ENCODE measurements at regions not wholly inside any gene's neighbourhood (a gene's known extent, or its start where the extent isn't known, plus 50 kb on each side); places are given as distances from the start of the nearest gene placed in this dataset.
A peak's percentile ranks its signal among the peaks of the same experiment; 100 is the strongest.
"Not testable (repeated sequence)": the region's sequence is repeated elsewhere in the genome, so short reads cannot be mapped to it uniquely, and the experiment has no call there.

DNA sequence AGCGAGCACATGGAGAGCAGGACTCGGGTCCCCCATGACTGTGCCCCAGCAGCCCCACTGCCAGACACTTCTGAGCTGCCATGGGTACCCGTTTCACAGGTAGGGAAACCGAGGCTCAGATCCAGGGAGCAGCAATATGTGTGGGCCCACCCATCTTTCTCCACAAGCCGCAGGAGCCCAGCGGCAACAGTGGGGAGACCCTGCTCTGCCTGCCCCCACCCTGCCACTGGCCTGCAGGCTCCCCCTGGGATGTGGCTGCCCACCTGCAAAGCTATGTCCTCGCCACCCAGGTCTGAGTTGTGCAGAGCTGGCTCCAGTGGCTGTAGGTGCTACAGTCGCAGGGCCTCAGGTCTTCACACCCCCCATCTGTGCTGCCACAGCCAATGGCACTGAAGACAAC, 50.6 kb upstream of the C1QTNF9B start:
- DNase-seq (ENCODE audit: low spot score) = no peak

DNA sequence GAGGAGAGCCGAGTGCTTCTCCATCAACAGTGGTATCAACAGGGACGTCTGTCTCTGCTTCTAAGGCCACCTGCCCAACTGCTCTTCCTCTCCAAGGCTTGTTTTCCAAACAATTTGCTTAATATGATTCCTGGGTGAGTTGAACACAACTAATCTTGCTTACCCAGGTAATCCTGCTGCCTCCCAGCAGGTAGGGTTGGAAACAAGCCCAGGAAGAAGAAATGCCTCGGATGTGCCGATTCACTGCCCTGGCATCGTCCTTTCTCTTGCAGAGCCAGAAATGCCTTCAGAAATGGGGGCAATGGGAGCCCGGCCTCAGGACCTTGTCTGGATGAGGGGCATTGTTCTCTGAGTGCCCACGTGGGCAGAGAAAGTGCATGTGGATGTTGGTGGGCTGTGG, 51.9 kb upstream of the C1QTNF9B start:
- DNase-seq (ENCODE audit: low spot score) = no peak

DNA sequence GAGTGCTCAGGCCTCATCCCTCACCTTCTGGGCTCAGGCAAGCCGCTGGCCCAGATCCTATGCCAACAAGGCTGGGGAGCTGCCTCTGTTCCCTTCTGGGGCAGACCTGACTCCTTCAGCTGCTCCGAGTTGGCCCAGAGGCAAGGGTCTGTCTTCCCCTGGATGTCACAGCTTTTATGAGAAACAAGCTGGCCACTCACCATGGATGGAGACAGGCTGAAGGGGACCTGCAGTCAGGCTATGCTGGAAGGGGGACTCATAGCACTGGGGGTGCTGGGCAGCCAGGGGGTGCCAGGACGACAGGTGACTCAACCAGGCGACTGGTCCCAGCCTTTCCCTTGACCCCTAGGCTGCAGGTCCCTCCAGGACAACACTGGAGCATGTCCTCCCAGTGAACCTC, 52.4 kb upstream of the C1QTNF9B start:
- DNase-seq (ENCODE audit: low spot score) = no peak

DNA sequence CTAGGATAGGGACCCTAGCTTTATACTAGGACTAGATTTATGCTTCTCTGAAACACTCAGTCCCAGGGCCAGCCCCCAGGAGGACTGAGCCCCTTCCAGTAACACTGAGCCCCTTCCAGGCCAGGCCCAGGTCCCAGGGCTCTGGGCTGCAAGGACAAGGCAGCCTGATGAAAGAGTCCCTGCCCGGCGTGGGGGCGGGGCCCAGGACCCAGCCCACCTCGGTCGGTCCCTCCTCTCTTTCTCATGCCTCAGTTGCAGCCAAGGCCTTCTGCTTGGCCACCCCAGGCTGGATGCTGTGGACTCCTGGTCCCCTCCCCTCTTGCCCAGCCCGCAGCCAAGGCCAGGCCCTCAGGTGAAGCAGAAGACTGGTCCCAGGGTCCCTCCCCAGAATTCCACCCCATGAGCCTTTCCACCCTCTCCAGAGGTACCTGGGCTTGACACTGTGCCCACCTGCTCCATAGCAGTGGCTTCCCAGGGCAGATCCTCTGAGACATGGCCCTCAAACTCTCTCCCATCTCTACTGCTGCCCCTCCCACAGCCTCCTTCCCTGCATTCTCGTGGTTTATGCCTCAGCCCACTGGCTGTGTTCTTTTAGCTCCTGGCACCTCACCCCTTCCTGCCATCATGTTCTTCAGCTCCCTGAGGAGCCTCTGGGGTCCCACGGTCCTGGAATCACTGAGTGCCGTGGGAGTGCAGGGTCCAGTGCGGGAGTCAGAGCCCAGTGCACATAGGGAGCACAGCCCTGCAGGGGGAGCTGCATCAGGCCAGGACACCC, 53.6 kb upstream of the C1QTNF9B start:
- DNase-seq (ENCODE audit: low spot score) = no peak

DNA sequence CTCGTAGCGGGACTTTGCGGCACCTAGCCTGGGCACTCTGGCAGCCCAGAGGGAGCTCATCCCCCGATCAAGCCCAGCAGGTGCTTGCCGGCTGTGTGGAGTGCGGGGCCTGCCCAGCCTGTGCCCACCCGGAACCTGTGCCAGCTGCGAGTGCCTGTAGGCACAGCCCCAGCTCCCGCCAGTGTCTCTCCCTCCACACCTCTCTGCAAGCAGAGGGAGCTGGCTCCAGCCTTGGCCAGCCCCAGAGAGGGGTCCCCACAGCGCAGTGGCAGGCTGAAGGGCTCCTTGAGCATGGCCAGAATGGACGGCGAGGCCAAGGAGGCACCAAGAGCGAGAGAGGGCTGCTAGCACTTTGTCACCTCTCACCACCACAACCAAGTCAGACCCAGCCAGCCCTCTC, 55.5 kb upstream of the C1QTNF9B start:
- no peak for DNase-seq (ENCODE audit: low spot score)

DNA sequence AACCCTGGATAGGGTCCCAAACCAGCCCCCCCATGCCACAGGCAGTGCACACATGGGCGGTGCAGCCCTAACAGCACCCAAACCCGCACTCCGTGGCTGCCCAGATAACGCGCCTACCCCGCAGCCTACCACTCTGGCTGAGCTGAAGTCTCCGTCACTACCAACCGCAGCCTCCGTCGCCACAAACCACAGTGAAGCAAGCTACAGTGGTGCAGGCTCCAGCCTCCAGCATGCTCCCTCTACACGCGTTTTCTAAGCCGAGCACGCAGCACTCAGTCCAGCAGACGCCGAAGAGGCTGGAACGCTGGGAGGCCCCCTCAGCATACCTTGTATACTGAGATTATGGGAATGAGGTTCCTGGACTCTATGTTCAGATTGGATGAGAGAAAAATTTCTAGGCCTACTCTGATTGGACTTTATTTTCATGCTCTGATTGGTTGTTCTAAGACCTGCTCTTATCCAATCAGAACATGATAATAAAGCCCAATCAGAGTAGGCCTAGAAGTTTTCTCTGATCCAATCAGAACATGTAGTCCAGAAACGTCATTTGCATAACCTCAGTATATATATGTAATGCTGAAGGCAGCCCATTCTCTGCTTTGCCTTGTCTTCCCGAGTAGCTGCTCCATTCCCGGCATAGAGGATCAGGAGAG, 56.7 kb upstream of the C1QTNF9B start:
- no peak for DNase-seq (ENCODE audit: low spot score)

DNA sequence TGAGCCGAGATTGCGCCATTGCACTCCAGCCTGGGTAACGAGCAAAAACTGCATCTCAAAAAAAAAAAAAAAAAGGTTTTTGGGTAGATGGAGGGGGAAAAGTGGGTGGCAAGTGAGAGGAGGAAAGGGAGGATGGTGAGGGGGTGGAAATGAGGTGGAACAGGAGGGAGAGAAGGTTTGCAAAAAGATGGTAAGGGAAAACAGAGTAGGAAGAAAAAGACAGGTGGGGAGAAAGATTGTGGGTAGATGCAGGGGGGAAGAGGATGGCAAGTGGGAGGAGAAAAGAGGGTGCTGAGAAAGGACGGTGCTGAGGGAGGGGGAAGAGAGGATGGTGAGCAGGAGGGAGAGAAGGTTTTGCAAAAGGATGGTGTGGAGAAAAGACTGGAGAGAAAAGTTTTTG, 57.8 kb upstream of the C1QTNF9B start:
- no peak for DNase-seq (ENCODE audit: low spot score)

DNA sequence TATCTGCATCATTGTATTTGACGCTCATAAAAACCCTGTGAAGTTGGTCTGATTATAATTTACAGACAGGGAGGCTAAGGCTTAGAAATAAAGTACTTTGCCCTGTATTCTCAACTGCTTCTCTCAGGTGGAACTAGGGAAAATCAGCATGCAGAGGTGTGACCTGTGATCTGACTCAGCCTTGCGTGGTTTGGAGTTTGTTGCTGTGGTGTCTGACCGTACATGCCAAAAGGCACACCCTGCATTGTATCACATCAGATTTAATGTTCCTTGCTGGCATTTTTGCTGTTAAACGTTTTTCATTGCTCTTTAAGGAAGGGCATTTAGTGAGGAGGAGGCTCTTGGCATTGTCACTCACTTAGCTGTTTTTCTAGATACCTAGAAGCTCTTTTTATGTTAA, 58.8 kb upstream of the C1QTNF9B start:
- no peak for DNase-seq (ENCODE audit: low spot score)

DNA sequence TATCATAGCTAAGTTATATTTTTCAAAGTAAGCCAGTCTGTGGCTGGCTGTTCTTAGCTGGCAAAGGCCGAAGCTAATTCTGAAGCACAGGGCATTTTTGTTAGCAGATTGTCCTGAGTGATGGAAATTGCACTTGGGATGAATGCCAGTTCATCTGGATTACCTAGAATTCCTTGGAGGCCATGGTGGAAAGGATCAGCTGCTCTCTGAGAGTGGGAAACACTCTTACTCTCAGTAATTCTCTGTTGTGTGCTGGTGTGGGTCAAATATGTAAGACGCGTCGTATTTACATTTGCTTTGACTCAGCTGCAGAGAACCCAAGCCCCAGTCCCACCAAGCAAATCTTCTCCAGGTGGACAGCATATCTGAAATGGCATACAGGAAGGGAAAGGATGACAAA, 60.7 kb upstream of the C1QTNF9B start:
- no peak for DNase-seq (ENCODE audit: low spot score)

DNA sequence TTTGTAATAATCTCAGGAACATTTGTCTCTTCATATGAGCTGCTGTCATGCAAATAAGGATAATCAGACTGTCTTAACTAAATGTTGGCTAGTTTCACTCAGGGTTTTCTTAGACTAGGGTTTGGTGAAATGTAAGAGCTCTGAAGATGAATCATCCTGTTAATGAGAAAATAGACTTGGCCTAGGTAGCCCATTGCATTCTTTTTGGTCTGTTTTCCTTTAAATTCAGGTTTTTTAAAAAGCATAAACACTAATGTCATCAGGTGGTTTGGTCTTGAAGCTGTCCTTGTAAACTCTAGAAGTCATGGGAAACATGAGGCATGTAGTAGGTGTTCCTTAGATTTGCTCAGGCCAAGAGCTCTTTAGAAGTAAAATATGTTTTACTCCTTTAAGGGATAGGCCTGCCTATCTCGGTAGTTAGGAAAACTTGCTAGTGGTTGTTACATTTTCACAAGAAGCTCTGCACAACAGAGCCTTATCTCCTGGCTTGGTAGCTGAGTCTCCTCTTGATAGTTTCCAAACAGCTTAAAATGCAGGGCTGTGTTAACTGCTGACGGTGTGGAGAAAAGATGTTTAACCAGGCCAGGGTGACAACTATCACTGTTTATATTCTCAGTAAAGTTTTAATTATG, 62.0 kb upstream of the C1QTNF9B start:
- no peak for DNase-seq (ENCODE audit: low spot score)

DNA sequence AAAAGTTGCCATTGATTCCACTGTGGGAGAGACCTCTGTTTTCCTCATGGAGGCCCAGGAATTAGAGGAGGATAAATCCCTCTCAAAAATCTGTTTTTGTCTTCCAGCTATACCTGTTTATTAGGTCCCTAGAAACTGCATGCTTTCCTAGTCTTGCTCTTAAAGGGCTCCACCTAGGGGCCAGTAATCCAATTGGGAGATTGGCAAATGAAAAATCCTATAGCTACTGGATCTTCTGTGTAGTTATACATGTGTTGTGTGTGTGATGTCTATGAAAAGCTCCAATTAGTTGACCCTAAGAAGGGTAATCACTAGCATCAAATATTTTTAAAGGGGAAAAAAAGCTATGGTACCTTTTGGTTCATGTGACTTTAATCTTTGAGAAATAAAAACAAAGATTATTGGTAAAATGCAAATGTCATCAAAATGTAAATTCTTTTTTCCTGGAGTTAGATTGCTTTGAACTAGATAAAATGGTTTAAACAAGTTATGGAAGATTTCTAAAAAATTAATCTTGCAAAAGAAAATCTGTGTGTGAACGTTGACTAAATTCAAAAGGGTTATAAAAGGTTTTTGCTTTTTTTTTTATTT, 63.4 kb upstream of the C1QTNF9B start:
- no peak for DNase-seq (ENCODE audit: low spot score)

DNA sequence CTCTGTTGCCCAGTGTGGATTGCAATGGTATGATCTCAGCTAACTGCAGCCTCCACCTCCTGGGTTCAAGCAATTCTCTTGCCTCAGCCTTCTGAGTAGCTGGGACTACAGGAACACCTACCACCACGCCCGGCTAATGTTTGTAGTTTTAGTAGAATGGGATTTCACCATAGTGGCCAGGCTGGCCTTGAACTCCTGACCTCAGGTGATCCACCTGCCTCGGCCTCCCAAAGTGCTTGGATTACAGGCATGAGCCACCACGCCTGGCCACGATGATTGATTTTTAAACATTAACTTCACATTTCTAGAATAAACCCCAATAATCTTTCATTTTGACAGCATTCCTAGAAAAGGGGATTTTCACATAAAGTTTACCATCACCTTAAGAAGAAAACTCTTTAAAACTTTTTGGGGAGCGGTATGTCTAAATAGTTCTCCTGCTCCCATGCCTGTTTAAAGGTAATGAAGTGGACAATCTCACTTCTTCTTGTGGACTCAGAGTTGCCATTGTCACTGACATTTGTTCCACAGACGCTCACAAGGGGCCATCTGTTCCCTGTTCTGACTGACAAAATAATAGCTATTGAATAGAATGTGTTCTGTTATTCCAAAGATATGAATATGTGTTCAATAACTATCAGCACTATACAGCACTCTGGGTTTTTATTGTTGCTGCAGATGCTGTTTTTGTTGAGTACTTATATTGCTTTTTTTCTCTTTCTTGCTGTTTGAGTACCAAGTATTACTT, 66.1 kb upstream of the C1QTNF9B start:
- DNase-seq (ENCODE audit: low spot score) = no peak

DNA sequence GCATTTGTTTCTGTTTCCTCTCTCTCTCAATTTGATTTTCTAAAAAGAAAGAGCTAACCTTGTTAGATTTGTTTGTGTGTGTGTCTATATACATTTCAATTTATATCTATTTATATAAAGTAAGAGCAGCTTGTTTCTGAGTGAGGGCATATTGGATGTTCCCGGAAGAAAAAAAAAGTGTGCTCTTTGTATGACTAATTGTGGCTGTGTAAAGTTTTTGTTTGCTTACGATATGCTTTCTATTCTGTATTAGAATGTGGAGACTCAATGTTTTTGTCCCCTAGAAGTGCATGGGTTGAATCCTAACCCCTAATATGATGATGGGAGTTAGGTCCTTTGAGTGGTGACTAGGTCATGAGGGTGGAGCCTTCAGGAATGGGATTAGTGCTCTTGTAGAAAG, 66.6 kb upstream of the C1QTNF9B start:
- DNase-seq (ENCODE audit: low spot score) = no peak

DNA sequence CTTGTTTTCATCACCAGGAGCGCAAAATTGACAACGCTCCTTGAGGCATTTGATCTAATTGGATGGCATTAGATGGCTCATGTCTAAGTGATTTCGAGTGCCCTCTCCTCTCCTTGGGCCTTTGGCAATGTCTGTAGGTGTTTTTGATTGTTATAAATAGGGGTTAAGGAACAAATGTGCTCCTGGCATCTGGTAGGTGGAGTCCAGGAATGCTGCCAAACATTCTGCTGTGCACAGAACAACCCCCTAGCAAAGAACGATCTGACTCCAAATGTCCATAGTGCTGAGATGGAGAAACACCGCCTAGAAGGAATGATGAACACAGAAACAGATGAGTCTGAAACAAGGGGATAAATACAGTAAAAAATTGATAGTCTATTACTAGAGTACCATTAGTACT, 68.0 kb upstream of the C1QTNF9B start:
- no peak for DNase-seq (ENCODE audit: low spot score)

DNA sequence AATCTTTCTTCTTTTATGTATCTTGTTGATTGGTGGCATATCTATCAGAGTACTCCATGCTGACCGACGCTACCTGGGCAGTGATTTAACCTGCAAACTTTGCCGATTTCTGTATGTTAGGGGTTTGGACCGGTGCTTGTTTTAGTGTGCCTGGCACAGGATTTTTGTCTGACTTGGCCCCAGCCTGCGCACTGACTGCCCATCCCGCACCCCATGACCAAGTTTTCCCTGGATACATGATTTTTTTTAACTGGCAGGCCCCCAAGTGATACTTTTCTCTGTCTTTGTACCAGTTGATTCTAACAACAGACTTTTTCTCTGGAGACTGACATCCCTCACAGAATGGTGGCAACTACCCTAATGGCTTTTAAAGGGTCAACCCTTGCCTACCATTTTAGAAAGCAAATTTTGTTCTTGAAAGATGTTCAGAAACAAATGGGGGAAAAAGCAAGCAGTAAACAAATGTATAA, 69.0 kb upstream of the C1QTNF9B start:
- DNase-seq (ENCODE audit: low spot score) = no peak

DNA sequence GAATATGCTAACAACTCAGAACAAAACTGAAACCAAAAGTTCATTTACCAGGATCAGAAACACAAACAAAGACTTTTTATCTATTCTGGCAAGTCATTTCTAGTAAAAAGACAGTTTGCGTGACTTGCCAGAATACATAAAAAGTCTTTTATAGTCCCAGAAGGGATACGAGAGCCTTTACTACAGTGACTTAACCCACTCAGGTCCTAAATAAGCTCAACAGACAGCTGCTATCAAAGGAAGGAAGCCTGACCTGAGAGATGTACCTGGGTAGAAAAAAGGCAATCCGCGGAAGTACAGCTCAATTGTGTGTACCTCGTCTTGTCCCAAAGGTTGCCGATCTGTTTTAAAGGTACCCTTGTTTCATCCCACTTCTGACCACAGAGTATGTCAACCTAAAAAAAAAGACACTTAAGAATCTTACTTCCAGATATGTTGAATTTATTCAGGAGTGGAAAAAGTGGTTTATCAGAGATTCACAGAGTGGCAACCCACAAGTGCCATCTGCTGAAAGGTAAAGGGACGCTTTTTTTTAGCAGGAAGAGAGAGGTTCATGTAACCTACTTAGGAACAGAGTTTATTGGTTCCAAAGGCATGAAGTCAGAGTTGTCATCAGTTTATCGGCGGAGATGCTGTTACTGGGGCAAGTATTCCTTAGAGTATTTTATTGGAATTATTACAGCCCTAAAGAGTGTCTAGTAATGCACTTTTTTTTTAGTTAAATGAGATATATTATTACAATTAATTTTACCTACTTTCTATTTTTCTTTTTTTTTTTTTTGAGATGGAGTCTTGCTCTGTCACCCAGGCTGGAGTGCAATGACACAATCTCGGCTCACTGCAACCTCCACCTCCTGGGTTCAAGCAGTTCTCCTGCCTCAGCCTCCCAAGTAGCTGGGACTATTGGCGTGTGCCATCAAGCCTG, 69.7 kb upstream of the C1QTNF9B start:
- no peak for DNase-seq (ENCODE audit: low spot score)

DNA sequence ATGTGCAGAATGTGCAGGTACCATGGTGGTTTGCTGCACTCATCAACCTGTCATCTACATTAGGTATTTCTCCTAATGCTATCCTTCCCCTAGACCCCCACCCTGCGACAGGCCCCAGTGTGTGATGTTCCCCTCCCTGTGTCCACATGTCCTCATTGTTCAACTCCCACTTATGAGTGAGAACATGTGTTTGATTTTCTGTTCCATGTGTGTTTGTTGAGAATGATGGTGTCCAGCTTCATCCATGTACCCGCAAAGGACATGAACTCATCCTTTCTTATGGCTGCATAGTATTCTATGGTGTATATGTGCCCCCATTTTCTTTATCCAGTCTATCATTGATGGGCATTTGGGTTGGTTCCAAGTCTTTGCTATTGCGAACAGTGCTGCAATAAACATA, 70.5 kb upstream of the C1QTNF9B start:
- DNase-seq (ENCODE audit: low spot score) = not testable (repeated sequence)

DNA sequence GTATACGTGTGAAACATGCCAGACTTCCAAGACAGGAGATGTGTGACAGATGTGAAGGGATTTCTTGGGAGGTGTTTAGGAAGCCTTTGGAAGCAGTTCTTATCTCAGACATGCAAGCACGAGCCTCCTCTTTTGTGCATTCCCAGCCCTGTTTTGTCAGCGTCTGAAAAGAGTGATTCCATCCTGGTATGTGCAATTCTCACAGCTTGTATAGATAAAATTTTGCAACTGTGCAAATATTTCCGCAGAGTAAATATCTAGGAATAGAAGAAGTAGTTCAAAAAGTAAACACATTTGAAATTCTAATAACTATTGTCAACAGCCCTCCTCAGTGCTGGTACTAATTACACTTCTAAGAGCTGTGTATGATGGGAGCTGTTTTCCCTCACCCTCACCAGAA, 72.3 kb upstream of the C1QTNF9B start:
- no peak for DNase-seq (ENCODE audit: low spot score)

DNA sequence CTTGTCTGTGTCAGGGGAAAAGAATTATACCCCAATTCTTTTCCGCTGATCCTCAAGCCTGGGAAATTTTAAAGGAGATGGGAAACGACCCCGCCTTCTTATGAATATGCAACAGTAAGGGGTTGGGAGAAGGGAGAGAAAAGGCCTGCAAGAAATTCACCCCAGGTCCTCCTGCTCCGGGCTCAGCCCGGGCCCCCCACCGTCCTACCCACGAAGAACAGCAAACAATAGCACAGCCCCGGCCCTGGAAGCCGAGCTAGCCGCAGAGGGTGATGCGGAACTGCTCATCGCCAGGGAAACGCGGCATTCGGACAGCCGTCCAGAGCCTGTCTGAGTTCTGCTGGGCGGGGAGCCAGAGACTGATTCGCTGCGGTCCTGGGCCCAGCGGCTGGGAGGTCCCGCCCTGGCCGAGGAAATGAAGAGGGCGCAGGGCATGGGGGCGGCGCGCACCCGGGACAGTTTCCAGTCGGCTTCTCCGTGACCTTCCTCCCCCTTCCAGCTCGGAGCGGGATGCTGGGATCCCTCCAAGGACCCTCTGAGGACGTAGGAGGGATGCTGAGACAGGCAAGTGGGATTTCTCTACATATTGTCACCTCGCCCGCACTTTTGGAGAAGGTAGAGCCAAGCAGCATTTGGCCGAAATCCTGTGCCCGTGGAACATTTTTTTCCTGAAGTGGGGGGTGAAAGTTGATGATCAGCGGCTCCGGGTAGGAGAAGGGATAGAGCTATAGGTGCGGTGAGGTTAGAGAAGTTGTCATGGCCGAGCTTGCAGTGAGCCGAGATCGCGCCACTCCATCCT, 82.3 kb upstream of the C1QTNF9B start:
- peak; percentile 91 for DNase-seq (ENCODE audit: low spot score)

DNA sequence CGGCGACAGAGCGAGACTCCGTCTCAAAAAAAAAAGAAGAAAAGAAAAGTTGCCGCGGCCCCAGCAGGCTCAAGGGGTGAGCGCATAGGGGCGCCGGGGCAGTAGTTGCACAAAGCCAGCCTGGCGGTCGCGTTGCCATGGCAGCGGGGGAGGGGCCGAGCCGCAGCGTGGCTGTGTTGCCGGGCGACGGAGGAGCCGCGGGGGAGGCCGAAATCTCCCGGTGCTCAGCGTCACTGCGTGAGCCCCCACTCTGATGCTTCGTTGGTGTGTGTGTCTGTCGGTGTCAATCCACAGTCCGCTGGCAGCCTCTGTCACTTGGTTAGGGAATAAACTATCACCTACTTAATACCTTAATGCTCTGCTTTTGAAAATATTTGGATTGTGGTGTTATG, 82.9 kb upstream of the C1QTNF9B start:
- peak; percentile 95 for DNase-seq (ENCODE audit: low spot score)

All from AG08396 (cell line).